Neural cell (in vitro differentiated cells): ENCODE measurements at regions not wholly inside any gene's neighbourhood (a gene's known extent, or its start where the extent isn't known, plus 50 kb on each side); places are given as distances from the start of the nearest gene placed in this dataset.

Experiments
- H2AFZ ChIP-seq: fragments of 200-600, 300-800 bp; sonication (generic), shearing (Covaris generic); 2 replicates; pipeline ENCODE4 v1.6.0; 2014; ENCODE audit warnings: low read depth, mild to moderate bottlenecking, antibody characterized with exemption, low read length, moderate library complexity
- H3F3A ChIP-seq: fragments of 200-600 bp; shearing (Covaris generic); 2 replicates; pipeline ENCODE4 v1.6.1; 2016; ENCODE audit warnings: mild to moderate bottlenecking, moderate library complexity, mixed read lengths, antibody characterized with exemption, low read length; ENCODE audit not compliant: insufficient read depth, poor library complexity, severe bottlenecking
- H3K27ac ChIP-seq: fragments of 200-600, 300-800 bp; sonication (generic), shearing (Covaris generic); 2 replicates; pipeline ENCODE4 v1.5.1; 2014; ENCODE audit warnings: mild to moderate bottlenecking, low read length, moderate library complexity
- H3K27me3 ChIP-seq: fragments of 300-800, 200-600 bp; sonication (generic), shearing (Covaris generic); 2 replicates; pipeline ENCODE4 v1.6.0; 2014; ENCODE audit warnings: mild to moderate bottlenecking, low read depth, low read length, moderate library complexity; ENCODE audit not compliant: insufficient read depth
- H3K36me3 ChIP-seq: fragments of 300-800, 200-600 bp; sonication (generic), shearing (Covaris generic); 2 replicates; pipeline ENCODE4 v1.5.1; 2014; ENCODE audit warnings: mild to moderate bottlenecking, antibody characterized with exemption, low read length, moderate library complexity; ENCODE audit not compliant: insufficient read depth
- H3K4me2 ChIP-seq: fragments of 300-800, 200-600 bp; sonication (generic), shearing (Covaris generic); 2 replicates; pipeline ENCODE4 v1.6.0; 2014; ENCODE audit warnings: mild to moderate bottlenecking, low read length
- H3K4me3 ChIP-seq: fragments of 300-800, 200-600 bp; sonication (generic), shearing (Covaris generic); 2 replicates; pipeline ENCODE4 v1.5.1; 2014; ENCODE audit warnings: mild to moderate bottlenecking, low read length, moderate library complexity
- H3K79me2 ChIP-seq: fragments of 200-600 bp; shearing (Covaris generic); replicated peaks from 2 replicates; pipeline ENCODE4 v1.6.0; 2014; ENCODE audit warnings: mild to moderate bottlenecking, low read length, moderate library complexity; ENCODE audit not compliant: insufficient read depth
- H3K9ac ChIP-seq: fragments of 300-800, 200-600 bp; sonication (generic), shearing (Covaris generic); 2 replicates; pipeline ENCODE4 v1.6.1; 2016; ENCODE audit warnings: mild to moderate bottlenecking, low read length, mixed read lengths
- H3K9me2 ChIP-seq: fragments of 200-600 bp; shearing (Covaris generic); 2 replicates; pipeline ENCODE4 v1.6.1; 2016; ENCODE audit warnings: mild to moderate bottlenecking, low read length, mixed read lengths; ENCODE audit not compliant: insufficient read depth
- H3K9me3 ChIP-seq: fragments of 200-600, 300-800 bp; sonication (generic), shearing (Covaris generic); 2 replicates; pipeline ENCODE4 v1.6.1; 2016; ENCODE audit warnings: mild to moderate bottlenecking, mixed run types, low read length, moderate library complexity, mixed read lengths
- H4K20me1 ChIP-seq: fragments of 200-600 bp; shearing (Covaris generic); 2 replicates; pipeline ENCODE4 v1.6.1; 2016; ENCODE audit warnings: mild to moderate bottlenecking, mixed run types; ENCODE audit not compliant: insufficient read depth
- CTCF ChIP-seq: fragments of 450-650 bp; IDR thresholded peaks from 2 replicates; pipeline ENCODE4 v1.5.1; 2014; ENCODE audit warnings: antibody characterized with exemption, mild to moderate bottlenecking, moderate library complexity; ENCODE audit not compliant: poor library complexity, severe bottlenecking
- EP300 ChIP-seq: fragments of 450-650 bp; conservative IDR thresholded peaks from 2 replicates; pipeline ENCODE4 v1.6.1; 2014; ENCODE audit warnings: antibody characterized with exemption, mild to moderate bottlenecking, moderate library complexity; ENCODE audit not compliant: poor library complexity, severe bottlenecking
- EZH2 ChIP-seq: fragments of 200-600, 300-800 bp; shearing (Covaris generic), sonication (generic); IDR thresholded peaks from 2 replicates; pipeline ENCODE4 v1.6.1; 2014; ENCODE audit warnings: antibody characterized with exemption, low read length, borderline replicate concordance, mild to moderate bottlenecking; ENCODE audit not compliant: insufficient read depth, poor library complexity, severe bottlenecking
- MXI1 ChIP-seq: fragments of 450-650 bp; conservative IDR thresholded peaks from 2 replicates; pipeline ENCODE4 v1.6.1; 2014; ENCODE audit warnings: antibody characterized with exemption, mild to moderate bottlenecking; ENCODE audit not compliant: poor library complexity, severe bottlenecking
- POLR2AphosphoS5 ChIP-seq: IDR thresholded peaks from 2 replicates; pipeline ENCODE4 v1.6.1; 2012
- RAD21 ChIP-seq: fragments of 450-650 bp; conservative IDR thresholded peaks from 2 replicates; pipeline ENCODE4 v1.6.1; 2014; ENCODE audit warnings: antibody characterized with exemption, mild to moderate bottlenecking, moderate library complexity
- SMC3 ChIP-seq: fragments of 450-650 bp; conservative IDR thresholded peaks from 2 replicates; pipeline ENCODE4 v1.6.1; 2014; ENCODE audit warnings: antibody characterized with exemption, mild to moderate bottlenecking, moderate library complexity; ENCODE audit not compliant: poor library complexity
- TAF1 ChIP-seq: IDR thresholded peaks from 2 replicates; pipeline ENCODE4 v1.6.1; 2012; ENCODE audit warnings: low read depth
- TF ChIP-seq, protein P1 (sequence below): IDR thresholded peaks from 2 replicates; pipeline ENCODE4 v1.6.1; 2012; ENCODE audit warnings: borderline replicate concordance

DNA sequence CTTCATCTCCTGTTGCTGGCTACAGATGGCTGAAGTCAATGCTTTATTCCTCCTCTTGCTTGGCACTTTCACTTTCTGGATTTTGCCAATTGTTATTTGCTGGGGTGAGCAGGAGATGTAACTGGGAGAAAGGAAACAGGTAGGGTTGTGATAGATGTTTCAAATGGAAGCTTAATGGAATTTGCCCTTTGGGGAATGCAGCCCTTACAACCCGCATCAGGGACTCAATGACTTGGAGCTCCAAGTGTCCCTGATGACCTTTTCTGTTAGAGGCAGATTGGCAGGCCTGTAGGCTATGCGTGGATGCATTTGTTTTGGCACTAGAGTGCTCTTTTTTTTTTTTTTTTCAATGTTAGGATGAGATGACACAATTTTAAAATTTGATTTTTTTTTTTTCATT, 219.9 kb upstream of the GLRA1 start:
- Histone ChIP-seq H2AFZ (no peak overlapping the region), H3K9ac (no peak overlapping the region), H4K20me1 (no peaks in the 10 kb centered on the region), H3K27me3 (no peaks in the 10 kb centered on the region), H3F3A (no peaks in the 10 kb centered on the region), H3K79me2 (no peaks in the 10 kb centered on the region), H3K36me3 (no peaks in the 10 kb centered on the region), H3K9me3 (no peaks in the 10 kb centered on the region), H3K4me3 (no peak overlapping the region), H3K9me2 (no peaks in the 10 kb centered on the region), H3K27ac (no peak overlapping the region), H3K4me2 (no peak overlapping the region)
- TF ChIP-seq TAF1 (no peak), RAD21 (no peak), EP300 (no peak), CTCF (no peak)

DNA sequence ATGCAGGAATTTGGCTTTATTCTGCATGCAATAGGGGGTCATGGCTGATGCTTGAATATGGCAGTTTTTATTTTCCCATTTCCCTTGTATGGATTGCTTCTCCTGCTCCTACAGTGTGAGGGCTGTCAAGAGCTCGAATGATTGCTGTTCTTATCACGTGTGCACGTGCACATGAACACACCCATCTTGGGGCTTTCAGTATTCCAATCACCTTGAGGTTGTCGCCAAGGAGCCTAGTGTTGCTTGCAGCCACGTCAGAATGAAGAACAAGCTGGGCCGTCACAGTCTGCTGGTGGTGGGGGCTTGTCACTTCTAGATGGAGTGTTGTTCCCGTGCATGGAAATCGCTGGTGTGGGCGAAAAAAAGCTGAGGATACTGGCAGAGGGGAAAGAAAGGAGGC, 219.4 kb upstream of the GLRA1 start:
- Histone ChIP-seq H4K20me1 (no peaks in the 10 kb centered on the region), H3K9ac (no peak overlapping the region), H3K4me2 (no peak overlapping the region), H3F3A (no peaks in the 10 kb centered on the region), H3K27ac (no peak overlapping the region), H3K4me3 (no peak overlapping the region), H3K79me2 (no peaks in the 10 kb centered on the region), H3K9me2 (no peaks in the 10 kb centered on the region), H3K36me3 (no peaks in the 10 kb centered on the region), H3K9me3 (no peaks in the 10 kb centered on the region), H3K27me3 (no peaks in the 10 kb centered on the region), H2AFZ (no peak overlapping the region)
- TF ChIP-seq, protein P1, sequence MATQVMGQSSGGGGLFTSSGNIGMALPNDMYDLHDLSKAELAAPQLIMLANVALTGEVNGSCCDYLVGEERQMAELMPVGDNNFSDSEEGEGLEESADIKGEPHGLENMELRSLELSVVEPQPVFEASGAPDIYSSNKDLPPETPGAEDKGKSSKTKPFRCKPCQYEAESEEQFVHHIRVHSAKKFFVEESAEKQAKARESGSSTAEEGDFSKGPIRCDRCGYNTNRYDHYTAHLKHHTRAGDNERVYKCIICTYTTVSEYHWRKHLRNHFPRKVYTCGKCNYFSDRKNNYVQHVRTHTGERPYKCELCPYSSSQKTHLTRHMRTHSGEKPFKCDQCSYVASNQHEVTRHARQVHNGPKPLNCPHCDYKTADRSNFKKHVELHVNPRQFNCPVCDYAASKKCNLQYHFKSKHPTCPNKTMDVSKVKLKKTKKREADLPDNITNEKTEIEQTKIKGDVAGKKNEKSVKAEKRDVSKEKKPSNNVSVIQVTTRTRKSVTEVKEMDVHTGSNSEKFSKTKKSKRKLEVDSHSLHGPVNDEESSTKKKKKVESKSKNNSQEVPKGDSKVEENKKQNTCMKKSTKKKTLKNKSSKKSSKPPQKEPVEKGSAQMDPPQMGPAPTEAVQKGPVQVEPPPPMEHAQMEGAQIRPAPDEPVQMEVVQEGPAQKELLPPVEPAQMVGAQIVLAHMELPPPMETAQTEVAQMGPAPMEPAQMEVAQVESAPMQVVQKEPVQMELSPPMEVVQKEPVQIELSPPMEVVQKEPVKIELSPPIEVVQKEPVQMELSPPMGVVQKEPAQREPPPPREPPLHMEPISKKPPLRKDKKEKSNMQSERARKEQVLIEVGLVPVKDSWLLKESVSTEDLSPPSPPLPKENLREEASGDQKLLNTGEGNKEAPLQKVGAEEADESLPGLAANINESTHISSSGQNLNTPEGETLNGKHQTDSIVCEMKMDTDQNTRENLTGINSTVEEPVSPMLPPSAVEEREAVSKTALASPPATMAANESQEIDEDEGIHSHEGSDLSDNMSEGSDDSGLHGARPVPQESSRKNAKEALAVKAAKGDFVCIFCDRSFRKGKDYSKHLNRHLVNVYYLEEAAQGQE: no peak
- TF ChIP-seq CTCF (no peak), RAD21 (no peak), TAF1 (no peak), EP300 (no peak), POLR2AphosphoS5 (no peak), SMC3 (no peak), MXI1 (no peak), EZH2 (no peak)
